ENCODE measurements at regions not wholly inside any gene's neighbourhood (a gene's known extent, or its start where the extent isn't known, plus 50 kb on each side); places are given as distances from the start of the nearest gene placed in this dataset.

- CTCF ChIA-PET, result no interaction called here
- Histone ChIP-seq H3K36me3 (ENCODE audit: low read depth, low read length) (no peaks in the 10 kb centered on the region), H3K4me2 (ENCODE audit: low read length) (no peak overlapping the region), H3F3A (ENCODE audit: low read length, unreplicated experiment) (no peaks in the 10 kb centered on the region), H3K9me3 (ENCODE audit: low read length) (no peaks in the 10 kb centered on the region), H3K4me1 (ENCODE audit: insufficient read depth, low read length) (no peaks in the 10 kb centered on the region), H3K27ac (ENCODE audit: low read length) (no peak overlapping the region), H2AFZ (ENCODE audit: low read length) (no peak overlapping the region), H3K79me2 (ENCODE audit: low read length) (no peaks in the 10 kb centered on the region), H3K27me3 (ENCODE audit: low read length) (no peaks in the 10 kb centered on the region), H3K9ac (ENCODE audit: low read length) (no peak overlapping the region), H3K4me3 (ENCODE audit: low read length) (no peak overlapping the region), H3K9me2 (replicated peaks; ENCODE audit: low read length) (no peaks in the 10 kb centered on the region), H4K20me1 (ENCODE audit: low read length) (no peaks in the 10 kb centered on the region)
- no TSS peak for BruUV-seq (replicated peaks)
- POLR2A ChIA-PET (ENCODE audit: unreplicated experiment), result no interaction called here
- DNase-seq, result no peak
- ATAC-seq, result no peak
- intact Hi-C loops (cut with micrococcal nuclease), result no loop called here
- no peak for TF ChIP-seq EZH2 (IDR thresholded peaks at IDR 0.05; ENCODE audit: low read length, unreplicated experiment)
- no peak for TF ChIP-seq EZH2phosphoT487 (IDR thresholded peaks at IDR 0.05; ENCODE audit: borderline replicate concordance, low read length)
- TF ChIP-seq, protein P1, sequence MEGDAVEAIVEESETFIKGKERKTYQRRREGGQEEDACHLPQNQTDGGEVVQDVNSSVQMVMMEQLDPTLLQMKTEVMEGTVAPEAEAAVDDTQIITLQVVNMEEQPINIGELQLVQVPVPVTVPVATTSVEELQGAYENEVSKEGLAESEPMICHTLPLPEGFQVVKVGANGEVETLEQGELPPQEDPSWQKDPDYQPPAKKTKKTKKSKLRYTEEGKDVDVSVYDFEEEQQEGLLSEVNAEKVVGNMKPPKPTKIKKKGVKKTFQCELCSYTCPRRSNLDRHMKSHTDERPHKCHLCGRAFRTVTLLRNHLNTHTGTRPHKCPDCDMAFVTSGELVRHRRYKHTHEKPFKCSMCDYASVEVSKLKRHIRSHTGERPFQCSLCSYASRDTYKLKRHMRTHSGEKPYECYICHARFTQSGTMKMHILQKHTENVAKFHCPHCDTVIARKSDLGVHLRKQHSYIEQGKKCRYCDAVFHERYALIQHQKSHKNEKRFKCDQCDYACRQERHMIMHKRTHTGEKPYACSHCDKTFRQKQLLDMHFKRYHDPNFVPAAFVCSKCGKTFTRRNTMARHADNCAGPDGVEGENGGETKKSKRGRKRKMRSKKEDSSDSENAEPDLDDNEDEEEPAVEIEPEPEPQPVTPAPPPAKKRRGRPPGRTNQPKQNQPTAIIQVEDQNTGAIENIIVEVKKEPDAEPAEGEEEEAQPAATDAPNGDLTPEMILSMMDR (conservative IDR thresholded peaks at IDR 0.05; ENCODE audit: low read depth, low read length), result no peak
Observed at GRCh38 chr4:188804861-188805260, 665.6 kb downstream of the TRIML1 start.

GRCh38 chr4:188811121-188811520 is 671.9 kb downstream of the TRIML1 start:
- TF ChIP-seq EZH2 (IDR thresholded peaks at IDR 0.05; ENCODE audit: low read length, unreplicated experiment) (no peak), EZH2phosphoT487 (IDR thresholded peaks at IDR 0.05; ENCODE audit: borderline replicate concordance, low read length) (no peak)
- TF ChIP-seq, protein P1 (conservative IDR thresholded peaks at IDR 0.05; ENCODE audit: low read depth, low read length), result no peak
- BruUV-seq (replicated peaks), result no TSS peak
- Histone ChIP-seq H3K79me2 (ENCODE audit: low read length) (no peaks in the 10 kb centered on the region), H3K27ac (ENCODE audit: low read length) (no peak overlapping the region), H3K9me3 (ENCODE audit: low read length) (0 out of 2 replicates have a peak, but pooled peaks cover 4% of the 10 kb centered on the region), H3K9ac (ENCODE audit: low read length) (no peak overlapping the region), H3K4me1 (ENCODE audit: insufficient read depth, low read length) (no peaks in the 10 kb centered on the region), H3K4me3 (ENCODE audit: low read length) (no peak overlapping the region), H3F3A (ENCODE audit: low read length, unreplicated experiment) (no peaks in the 10 kb centered on the region), H3K4me2 (ENCODE audit: low read length) (no peak overlapping the region), H3K27me3 (ENCODE audit: low read length) (no peaks in the 10 kb centered on the region), H3K36me3 (ENCODE audit: low read depth, low read length) (no peaks in the 10 kb centered on the region), H4K20me1 (ENCODE audit: low read length) (no peaks in the 10 kb centered on the region), H3K9me2 (replicated peaks; ENCODE audit: low read length) (no peaks in the 10 kb centered on the region), H2AFZ (ENCODE audit: low read length) (no peak overlapping the region)
- no peak for DNase-seq
- ChIA-PET CTCF (no interaction called here), POLR2A (ENCODE audit: unreplicated experiment) (no interaction called here)
- no peak for ATAC-seq
- intact Hi-C loops (cut with micrococcal nuclease), result no loop called here

DNA sequence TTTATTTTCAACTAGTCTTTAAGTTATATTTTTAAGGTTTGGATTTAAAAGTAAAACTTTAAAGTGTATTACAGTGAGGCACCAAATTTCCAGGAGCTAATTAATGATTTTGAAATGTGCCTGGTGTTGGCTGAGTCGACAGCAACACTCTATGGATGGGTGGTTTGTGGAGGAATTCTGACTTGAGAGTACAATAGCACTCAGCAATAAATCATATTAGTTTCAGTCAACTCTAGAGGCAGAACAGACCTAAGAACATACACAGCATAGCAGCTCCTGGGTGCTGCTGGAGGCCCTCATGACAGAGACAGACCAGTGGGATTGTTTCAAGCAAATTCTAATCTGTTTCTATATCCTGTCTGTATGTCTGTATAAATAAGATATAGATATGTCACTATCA is 673.4 kb downstream of the TRIML1 start:
- H3K36me3 ChIP-seq (ENCODE audit: low read depth, low read length), result no peaks in the 10 kb centered on the region
- H3K4me2 ChIP-seq (ENCODE audit: low read length), result no peak overlapping the region
- no peaks in the 10 kb centered on the region for H3K9me2 ChIP-seq (replicated peaks; ENCODE audit: low read length)
- ATAC-seq (no peak), DNase-seq (no peak)
- POLR2A ChIA-PET (ENCODE audit: unreplicated experiment), result interaction anchor here (0.6 kb wide), 1 partner anchor 33 kb away, joined by 8 read pairs; no protein-coding TSS in a partner anchor
- no peaks in the 10 kb centered on the region for H3F3A ChIP-seq (ENCODE audit: low read length, unreplicated experiment)
- intact Hi-C loops (cut with micrococcal nuclease), result no loop called here
- CTCF ChIA-PET, result no interaction called here
- no peaks in the 10 kb centered on the region for H3K4me1 ChIP-seq (ENCODE audit: insufficient read depth, low read length)
- H3K9ac ChIP-seq (ENCODE audit: low read length), result no peak overlapping the region
- no peak overlapping the region for H3K4me3 ChIP-seq (ENCODE audit: low read length)
- TF ChIP-seq EZH2phosphoT487 (IDR thresholded peaks at IDR 0.05; ENCODE audit: borderline replicate concordance, low read length) (no peak), EZH2 (IDR thresholded peaks at IDR 0.05; ENCODE audit: low read length, unreplicated experiment) (no peak)
- TF ChIP-seq, protein P1 (conservative IDR thresholded peaks at IDR 0.05; ENCODE audit: low read depth, low read length), result no peak
- H3K27ac ChIP-seq (ENCODE audit: low read length), result no peak overlapping the region
- H2AFZ ChIP-seq (ENCODE audit: low read length), result no peak overlapping the region
- no peaks in the 10 kb centered on the region for H4K20me1 ChIP-seq (ENCODE audit: low read length)
- H3K9me3 ChIP-seq (ENCODE audit: low read length), result 0 out of 2 replicates have a peak, but pooled peaks cover 4% of the 10 kb centered on the region
- BruUV-seq (replicated peaks), result no TSS peak
- H3K79me2 ChIP-seq (ENCODE audit: low read length), result no peaks in the 10 kb centered on the region
- no peaks in the 10 kb centered on the region for H3K27me3 ChIP-seq (ENCODE audit: low read length)

Data from PC-3 (cell line).